ENCODE measurements at regions not wholly inside any gene's neighbourhood (a gene's known extent, or its start where the extent isn't known, plus 50 kb on each side); places are given as distances from the start of the nearest gene placed in this dataset.

GRCh38 chr2:191760655-191761262, 82.8 kb downstream of the NABP1 start:
- Mint-ChIP-seq H3K4me3 (no peak overlapping the region), H3K9me3 (no peaks in the 10 kb centered on the region), H3K4me1 (peaks cover 5% of the 10 kb centered on the region), H3K27me3 (peaks cover 11% of the 10 kb centered on the region), H3K27ac (no peak overlapping the region), H3K36me3 (no peaks in the 10 kb centered on the region)
- no peak for DNase-seq

GRCh38 chr2:191773136-191773535, 73.8 kb downstream of the CAVIN2 start:
- H3K27ac Mint-ChIP-seq, result no peak overlapping the region
- no peaks in the 10 kb centered on the region for H3K4me1 Mint-ChIP-seq
- H3K36me3 Mint-ChIP-seq, result no peaks in the 10 kb centered on the region
- no peak for DNase-seq
- peaks cover 8% of the 10 kb centered on the region for H3K9me3 Mint-ChIP-seq
- no peak overlapping the region for H3K4me3 Mint-ChIP-seq
- H3K27me3 Mint-ChIP-seq, result no peaks in the 10 kb centered on the region

- DNase-seq, result no peak
- no peaks in the 10 kb centered on the region for H3K36me3 Mint-ChIP-seq
- no peak overlapping the region for H3K4me3 Mint-ChIP-seq
- H3K9me3 Mint-ChIP-seq, result peaks cover 8% of the 10 kb centered on the region
- no peaks in the 10 kb centered on the region for H3K27me3 Mint-ChIP-seq
- H3K27ac Mint-ChIP-seq, result no peak overlapping the region
- no peaks in the 10 kb centered on the region for H3K4me1 Mint-ChIP-seq
Observed at GRCh38 chr2:191777351-191777750, 69.5 kb downstream of the CAVIN2 start.

- Mint-ChIP-seq H3K27ac (no peak overlapping the region), H3K9me3 (peaks cover 7% of the 10 kb centered on the region), H3K4me3 (no peak overlapping the region), H3K4me1 (no peaks in the 10 kb centered on the region), H3K27me3 (no peaks in the 10 kb centered on the region), H3K36me3 (no peaks in the 10 kb centered on the region)
- no peak for DNase-seq
Observed at GRCh38 chr2:191778041-191778440, 68.8 kb downstream of the CAVIN2 start.

- no peaks in the 10 kb centered on the region for H3K36me3 Mint-ChIP-seq
- no peak overlapping the region for H3K27ac Mint-ChIP-seq
Observed at GRCh38 chr2:191782351-191782750, 64.5 kb downstream of the CAVIN2 start.

GRCh38 chr2:191783416-191783815, 63.5 kb downstream of the CAVIN2 start:
- no peak overlapping the region for H3K27ac Mint-ChIP-seq
- no peaks in the 10 kb centered on the region for H3K9me3 Mint-ChIP-seq
- no peak overlapping the region for H3K4me3 Mint-ChIP-seq
- DNase-seq, result no peak
- peaks cover 4% of the 10 kb centered on the region for H3K4me1 Mint-ChIP-seq
- no peaks in the 10 kb centered on the region for H3K36me3 Mint-ChIP-seq
- H3K27me3 Mint-ChIP-seq, result peaks cover 8% of the 10 kb centered on the region

More at GRCh38 chr2:191782351-191782750, 64.5 kb downstream of the CAVIN2 start:
- Mint-ChIP-seq H3K9me3 (no peaks in the 10 kb centered on the region), H3K4me3 (no peak overlapping the region), H3K4me1 (peaks cover 4% of the 10 kb centered on the region), H3K27me3 (no peaks in the 10 kb centered on the region)
- DNase-seq, result no peak
